Glutamatergic neuron (in vitro differentiated cells): ENCODE measurements at regions not wholly inside any gene's neighbourhood (a gene's known extent, or its start where the extent isn't known, plus 50 kb on each side); places are given as distances from the start of the nearest gene placed in this dataset.
"Not testable (repeated sequence)": the region's sequence is repeated elsewhere in the genome, so short reads cannot be mapped to it uniquely, and the experiment has no call there.

Experiments used
- DNase-seq: peaks from one replicate; pipeline ENCODE4 v3.0.0; 2022
- H3K27ac Mint-ChIP-seq: one replicate; pipeline ENCODE4 v1.8.0; 2020; ENCODE audit warnings: mild to moderate bottlenecking, mixed read lengths, inconsistent platforms; ENCODE audit not compliant: unreplicated experiment
- H3K27me3 Mint-ChIP-seq: one replicate; pipeline ENCODE4 v1.8.0; 2020; ENCODE audit warnings: mild to moderate bottlenecking, moderate library complexity, mixed read lengths, inconsistent platforms; ENCODE audit not compliant: unreplicated experiment
- H3K36me3 Mint-ChIP-seq: one replicate; pipeline ENCODE4 v1.8.0; 2020; ENCODE audit warnings: mild to moderate bottlenecking, mixed read lengths, inconsistent platforms; ENCODE audit not compliant: unreplicated experiment
- H3K4me1 Mint-ChIP-seq: one replicate; pipeline ENCODE4 v1.8.0; 2020; ENCODE audit warnings: mild to moderate bottlenecking, low read depth, mixed read lengths, inconsistent platforms; ENCODE audit not compliant: unreplicated experiment
- H3K4me3 Mint-ChIP-seq: one replicate; pipeline ENCODE4 v1.8.0; 2020; ENCODE audit warnings: mild to moderate bottlenecking, mixed read lengths, inconsistent platforms; ENCODE audit not compliant: unreplicated experiment
- H3K9me3 Mint-ChIP-seq: one replicate; pipeline ENCODE4 v1.8.0; 2020; ENCODE audit warnings: mild to moderate bottlenecking, moderate library complexity, mixed read lengths, inconsistent platforms; ENCODE audit not compliant: unreplicated experiment
- TF ChIP-seq, protein P1 (sequence below): fragments of 200-600 bp; sonication (generic); IDR thresholded peaks from one replicate; pipeline ENCODE4 v1.5.0; 2021; ENCODE audit not compliant: partially characterized antibody, unreplicated experiment

DNA sequence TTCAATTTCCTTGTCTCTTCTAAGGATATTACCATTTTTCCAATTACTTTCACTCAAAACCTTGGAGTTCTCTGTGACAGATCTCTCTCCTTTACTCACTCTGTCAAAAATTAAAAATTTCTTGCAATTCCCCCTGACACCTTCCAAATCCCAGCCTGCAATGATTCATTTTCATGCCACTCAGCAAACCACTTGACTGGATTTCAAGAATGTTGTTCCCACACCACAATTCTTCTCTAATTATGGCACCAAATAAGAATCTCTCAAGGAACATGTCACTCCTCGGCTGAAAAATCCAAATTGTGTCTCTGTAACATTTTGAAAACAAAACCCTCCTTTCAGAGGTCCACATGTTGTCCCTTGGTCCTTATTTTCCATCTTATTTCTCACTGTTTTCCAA is 438.9 kb upstream of the ZP4 start:
- TF ChIP-seq, protein P1, sequence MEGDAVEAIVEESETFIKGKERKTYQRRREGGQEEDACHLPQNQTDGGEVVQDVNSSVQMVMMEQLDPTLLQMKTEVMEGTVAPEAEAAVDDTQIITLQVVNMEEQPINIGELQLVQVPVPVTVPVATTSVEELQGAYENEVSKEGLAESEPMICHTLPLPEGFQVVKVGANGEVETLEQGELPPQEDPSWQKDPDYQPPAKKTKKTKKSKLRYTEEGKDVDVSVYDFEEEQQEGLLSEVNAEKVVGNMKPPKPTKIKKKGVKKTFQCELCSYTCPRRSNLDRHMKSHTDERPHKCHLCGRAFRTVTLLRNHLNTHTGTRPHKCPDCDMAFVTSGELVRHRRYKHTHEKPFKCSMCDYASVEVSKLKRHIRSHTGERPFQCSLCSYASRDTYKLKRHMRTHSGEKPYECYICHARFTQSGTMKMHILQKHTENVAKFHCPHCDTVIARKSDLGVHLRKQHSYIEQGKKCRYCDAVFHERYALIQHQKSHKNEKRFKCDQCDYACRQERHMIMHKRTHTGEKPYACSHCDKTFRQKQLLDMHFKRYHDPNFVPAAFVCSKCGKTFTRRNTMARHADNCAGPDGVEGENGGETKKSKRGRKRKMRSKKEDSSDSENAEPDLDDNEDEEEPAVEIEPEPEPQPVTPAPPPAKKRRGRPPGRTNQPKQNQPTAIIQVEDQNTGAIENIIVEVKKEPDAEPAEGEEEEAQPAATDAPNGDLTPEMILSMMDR = no peak
- H3K9me3 Mint-ChIP-seq = peaks cover 2% of the 10 kb centered on the region
- DNase-seq = no peak
- H3K36me3 Mint-ChIP-seq = no peaks in the 10 kb centered on the region
- peaks cover 4% of the 10 kb centered on the region for H3K27me3 Mint-ChIP-seq
- H3K27ac Mint-ChIP-seq = no peak overlapping the region
- H3K4me1 Mint-ChIP-seq = peaks cover under 1% of the 10 kb centered on the region
- no peak overlapping the region for H3K4me3 Mint-ChIP-seq

DNA sequence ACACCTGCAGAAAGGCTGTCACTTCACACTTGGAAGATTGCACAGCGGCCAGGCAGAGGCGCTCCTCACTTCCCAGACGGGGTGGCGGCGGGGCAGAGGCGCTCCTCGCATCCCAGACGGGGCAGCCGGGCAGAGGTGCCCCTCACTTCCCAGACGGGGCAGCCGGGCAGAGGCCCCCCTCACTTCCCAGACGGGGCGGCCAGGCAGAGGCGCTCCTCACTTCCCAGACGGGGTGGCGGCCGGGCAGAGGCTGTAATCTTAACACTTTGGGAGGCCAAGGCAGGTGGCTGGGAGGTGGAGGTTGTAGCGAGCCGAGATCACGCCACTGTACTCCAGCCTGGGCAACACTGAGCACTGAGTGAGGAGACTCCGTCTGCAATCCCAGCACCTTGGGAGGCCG is 436.3 kb upstream of the ZP4 start:
- H3K27me3 Mint-ChIP-seq, H3K9me3 Mint-ChIP-seq, H3K4me3 Mint-ChIP-seq, H3K27ac Mint-ChIP-seq, H3K36me3 Mint-ChIP-seq, H3K4me1 Mint-ChIP-seq, DNase-seq: not testable (repeated sequence)

GRCh38 chr1:238326479-238326878 is 435.8 kb upstream of the ZP4 start:
- H3K4me1 Mint-ChIP-seq, H3K36me3 Mint-ChIP-seq, H3K9me3 Mint-ChIP-seq, H3K27ac Mint-ChIP-seq, H3K27me3 Mint-ChIP-seq, H3K4me3 Mint-ChIP-seq, DNase-seq: not testable (repeated sequence)

- Mint-ChIP-seq H3K4me3 (no peak overlapping the region), H3K27ac (no peak overlapping the region), H3K36me3 (no peaks in the 10 kb centered on the region), H3K4me1 (peaks cover 7% of the 10 kb centered on the region), H3K9me3 (peaks cover 2% of the 10 kb centered on the region), H3K27me3 (peaks cover 4% of the 10 kb centered on the region)
- TF ChIP-seq, protein P1 = no peak
- no peak for DNase-seq
These were observed 433.6 kb upstream of the ZP4 start for GRCh38 chr1:238324211-238324864.

- no peak overlapping the region for H3K27ac Mint-ChIP-seq
- peaks cover 4% of the 10 kb centered on the region for H3K27me3 Mint-ChIP-seq
- peaks cover 7% of the 10 kb centered on the region for H3K4me1 Mint-ChIP-seq
- no peaks in the 10 kb centered on the region for H3K36me3 Mint-ChIP-seq
- DNase-seq = no peak
- peaks cover 2% of the 10 kb centered on the region for H3K9me3 Mint-ChIP-seq
- TF ChIP-seq, protein P1 = no peak
- H3K4me3 Mint-ChIP-seq = no peak overlapping the region
These were observed 432.8 kb upstream of the ZP4 start for GRCh38 chr1:238323490-238323889.

GRCh38 chr1:238319957-238320356 is 429.2 kb upstream of the ZP4 start:
- no peak overlapping the region for H3K4me3 Mint-ChIP-seq
- TF ChIP-seq, protein P1 = no peak
- H3K36me3 Mint-ChIP-seq = no peaks in the 10 kb centered on the region
- H3K4me1 Mint-ChIP-seq = peaks cover 7% of the 10 kb centered on the region
- DNase-seq = no peak
- H3K9me3 Mint-ChIP-seq = no peaks in the 10 kb centered on the region
- peaks cover 2% of the 10 kb centered on the region for H3K27me3 Mint-ChIP-seq
- H3K27ac Mint-ChIP-seq = no peak overlapping the region
